EH (cell line): ENCODE measurements at regions not wholly inside any gene's neighbourhood (a gene's known extent, or its start where the extent isn't known, plus 50 kb on each side); places are given as distances from the start of the nearest gene placed in this dataset.

Source experiments
- DNase-seq: peaks from one replicate; pipeline ENCODE4 v3.0.0-alpha.2; 2015; ENCODE audit warnings: low read depth

GRCh38 chr10:64506963-64507362, 985.8 kb downstream of the REEP3 start:
- no peak for DNase-seq

GRCh38 chr10:64507651-64508028, 986.4 kb downstream of the REEP3 start:
- no peak for DNase-seq

- DNase-seq = no peak
These were observed 986.9 kb downstream of the REEP3 start for GRCh38 chr10:64508029-64508661.

GRCh38 chr10:64515970-64516699, 994.9 kb downstream of the REEP3 start:
- no peak for DNase-seq

- no peak for DNase-seq
These were observed 997.3 kb downstream of the REEP3 start for GRCh38 chr10:64518456-64518855.

- no peak for DNase-seq
These were observed 998.2 kb downstream of the REEP3 start for GRCh38 chr10:64519427-64519826.

- DNase-seq = no peak
These were observed 998.6 kb downstream of the REEP3 start for GRCh38 chr10:64519831-64520230.

- DNase-seq = no peak
These were observed 1002.0 kb downstream of the REEP3 start for GRCh38 chr10:64523065-64523759.

- DNase-seq = no peak
These were observed 1007.2 kb downstream of the REEP3 start for GRCh38 chr10:64528294-64529002.

GRCh38 chr10:64529003-64529350, 1007.8 kb downstream of the REEP3 start:
- no peak for DNase-seq

- DNase-seq = no peak
These were observed 1013.4 kb downstream of the REEP3 start for GRCh38 chr10:64534616-64535015.

- no peak for DNase-seq
These were observed 1014.1 kb downstream of the REEP3 start for GRCh38 chr10:64535131-64535867.

GRCh38 chr10:64537112-64537511, 1015.9 kb downstream of the REEP3 start:
- DNase-seq = no peak

- no peak for DNase-seq
These were observed 1016.7 kb downstream of the REEP3 start for GRCh38 chr10:64537928-64538327.

- no peak for DNase-seq
These were observed 1024.9 kb downstream of the REEP3 start for GRCh38 chr10:64546073-64546472.

GRCh38 chr10:64547168-64547567, 1026.0 kb downstream of the REEP3 start:
- no peak for DNase-seq

- DNase-seq = no peak
These were observed 1034.5 kb downstream of the REEP3 start for GRCh38 chr10:64555666-64556065.

GRCh38 chr10:64558094-64558835, 1037.1 kb downstream of the REEP3 start:
- DNase-seq = no peak

- DNase-seq = no peak
These were observed 1049.9 kb downstream of the REEP3 start for GRCh38 chr10:64571056-64571455.

- DNase-seq = no peak
These were observed 1052.6 kb downstream of the REEP3 start for GRCh38 chr10:64573623-64574325.

GRCh38 chr10:64574371-64574770, 1053.2 kb downstream of the REEP3 start:
- DNase-seq = no peak
